SK-N-SH (cell line): ENCODE measurements at regions not wholly inside any gene's neighbourhood (a gene's known extent, or its start where the extent isn't known, plus 50 kb on each side); places are given as distances from the start of the nearest gene placed in this dataset.

Experiments
- CTCF ChIA-PET: fragments of 300-600, 350-600 bp; formaldehyde crosslinking; extraction: SDS; loops from one replicate; lab custom pipeline; 2021; lab: Yijun Ruan, JAX
- POLR2A ChIA-PET: fragments of 350-600 bp; sonication (Branson Sonifier 250); formaldehyde crosslinking; extraction: SDS; loops from one replicate; lab custom pipeline; 2020; ENCODE audit warnings: antibody characterized with exemption, inconsistent platforms; lab: Yijun Ruan, JAX
- DNase-seq: peaks from one replicate; pipeline ENCODE4 v3.0.0; 2012
- H2AFZ ChIP-seq: fragments of 200-600 bp; sonication (generic); 2 replicates; pipeline ENCODE4 v1.8.1; 2016; ENCODE audit warnings: antibody characterized with exemption, mild to moderate bottlenecking, low read depth
- H3F3A ChIP-seq: fragments of 200-600 bp; sonication (generic); replicated peaks from 2 replicates; pipeline ENCODE3; 2016; ENCODE audit warnings: antibody characterized with exemption, mild to moderate bottlenecking; ENCODE audit not compliant: insufficient read depth
- H3K27ac ChIP-seq, 2 experiments: fragments of 200-500 bp in 1 of 2; fragments of 200-600 bp in 1 of 2; sonication (Bioruptor generic) in 1 of 2; sonication (generic), shearing (Covaris generic) in 1 of 2; 2 replicates each; pipeline versions ENCODE4 v1.5.1 to v1.6.1; 2014 to 2016; ENCODE audit warnings: low read depth in 2 of 2, inconsistent platforms in 1 of 2, low read length in 1 of 2, mild to moderate bottlenecking in 1 of 2, mixed read lengths in 1 of 2
- H3K27me3 ChIP-seq: fragments of 200-600 bp; sonication (generic), shearing (Covaris generic); 2 replicates; pipeline ENCODE4 v1.6.1; 2016; ENCODE audit warnings: mixed run types; ENCODE audit not compliant: insufficient read depth
- H3K36me3 ChIP-seq, 2 experiments: fragments of 200-500 bp in 1 of 2; fragments of 200-600 bp in 1 of 2; sonication (Bioruptor generic) in 1 of 2; sonication (generic) in 1 of 2; replicated peaks in 1 of 2; 2 replicates each; pipeline versions ENCODE3 to v1.5.1; 2014 to 2016; ENCODE audit warnings: low read length in 1 of 2, mild to moderate bottlenecking in 1 of 2; ENCODE audit not compliant: insufficient read depth in 2 of 2, control insufficient read depth in 1 of 2
- H3K4me1 ChIP-seq, 2 experiments: fragments of 200-500 bp in 1 of 2; fragments of 200-600 bp in 1 of 2; sonication (Bioruptor generic) in 1 of 2; sonication (generic), shearing (Covaris generic) in 1 of 2; 2 replicates each; pipeline versions ENCODE4 v1.5.1 to v1.6.1; 2014 to 2016; ENCODE audit warnings: low read depth in 1 of 2, low read length in 1 of 2, mixed run types in 1 of 2; ENCODE audit not compliant: insufficient read depth in 2 of 2, control insufficient read depth in 1 of 2
- H3K4me2 ChIP-seq: fragments of 200-600 bp; sonication (generic), shearing (Covaris generic); 2 replicates; pipeline ENCODE4 v1.6.1; 2017; ENCODE audit warnings: mixed run types
- H3K4me3 ChIP-seq, 2 experiments: fragments of 200-500 bp in 1 of 2; fragments of 200-600 bp in 1 of 2; sonication (Bioruptor generic) in 1 of 2; sonication (generic), shearing (Covaris generic) in 1 of 2; 2 replicates each; pipeline versions ENCODE4 v1.5.1 to v1.8.1; 2014 to 2016; ENCODE audit warnings: low read depth in 2 of 2, inconsistent platforms in 1 of 2, low read length in 1 of 2, mild to moderate bottlenecking in 1 of 2, mixed read lengths in 1 of 2, moderate library complexity in 1 of 2
- H3K79me2 ChIP-seq: fragments of 200-600 bp; sonication (generic); 2 replicates; pipeline ENCODE4 v1.8.1; 2017; ENCODE audit warnings: mild to moderate bottlenecking; ENCODE audit not compliant: insufficient read depth
- H3K9ac ChIP-seq: fragments of 200-600 bp; sonication (generic); 2 replicates; pipeline ENCODE4 v1.6.1; 2017; ENCODE audit warnings: mixed run types
- H3K9me2 ChIP-seq: fragments of 200-600 bp; sonication (generic); 2 replicates; pipeline ENCODE4 v1.6.1; 2017; ENCODE audit warnings: mixed run types
- H3K9me3 ChIP-seq: fragments of 200-600 bp; sonication (generic); 2 replicates; pipeline ENCODE4 v1.6.1; 2017; ENCODE audit warnings: mixed run types, mild to moderate bottlenecking, moderate library complexity
- H4K20me1 ChIP-seq: fragments of 200-600 bp; sonication (generic); 2 replicates; pipeline ENCODE4 v1.6.1; 2017; ENCODE audit warnings: mild to moderate bottlenecking, mixed run types; ENCODE audit not compliant: insufficient read depth
- CHD2 ChIP-seq: fragments of 150-350 bp; IDR thresholded peaks from 2 replicates; pipeline ENCODE4 v1.6.1; 2018; ENCODE audit warnings: low read length; ENCODE audit not compliant: partially characterized antibody
- FOXM1 ChIP-seq: IDR thresholded peaks from 2 replicates; pipeline ENCODE4 v1.4.0; 2012; ENCODE audit warnings: low read depth, mild to moderate bottlenecking
- GATA2 ChIP-seq: sonication (generic); formaldehyde crosslinking; IDR thresholded peaks from 2 replicates; pipeline ENCODE4 v1.5.0; 2020; ENCODE audit warnings: mild to moderate bottlenecking, missing genetic modification reagents
- NRF1 ChIP-seq: IDR thresholded peaks from 2 replicates; pipeline ENCODE4 v1.6.1; 2012; ENCODE audit warnings: low read depth, mild to moderate bottlenecking, low read length
- POLR2AphosphoS5 ChIP-seq: IDR thresholded peaks from 2 replicates; pipeline ENCODE4 v1.6.1; 2012; ENCODE audit warnings: low read depth, low read length
- SIN3A ChIP-seq: IDR thresholded peaks from 2 replicates; pipeline ENCODE4 v1.6.1; 2012; ENCODE audit warnings: low read depth, mild to moderate bottlenecking, low read length, moderate library complexity, borderline replicate concordance
- SMC3 ChIP-seq: IDR thresholded peaks from 2 replicates; pipeline ENCODE4 v1.6.1; 2012; ENCODE audit warnings: low read depth, low read length, improper control_type of control experiment
- TCF12 ChIP-seq: IDR thresholded peaks from 2 replicates; pipeline ENCODE4 v1.4.0; 2012
- YY1 ChIP-seq: IDR thresholded peaks from 2 replicates; pipeline ENCODE4 v1.4.0; 2012; ENCODE audit warnings: low read depth, mild to moderate bottlenecking
- WGBS: methylation state at CpG from one replicate; pipeline ENCODE4 v1.1.6; 2017; ENCODE audit warnings: low lambda C conversion rate; 5-methylcytosine and 5-hydroxymethylcytosine counted together
- TF ChIP-seq, protein P1 (sequence below): IDR thresholded peaks from 2 replicates; pipeline ENCODE4 v1.4.0; 2012; ENCODE audit warnings: low read depth, borderline replicate concordance
- TF ChIP-seq, protein P2 (sequence below): IDR thresholded peaks from 2 replicates; pipeline ENCODE4 v1.6.1; 2012; ENCODE audit warnings: mild to moderate bottlenecking, low read depth, low read length, moderate library complexity
- TF ChIP-seq, protein P3 (sequence below): IDR thresholded peaks from 2 replicates; pipeline ENCODE4 v1.4.0; 2012; ENCODE audit warnings: low read depth, borderline replicate concordance
- TF ChIP-seq, protein P4 (sequence below): fragments of 200-600 bp; sonication (generic); IDR thresholded peaks from 2 replicates; pipeline ENCODE4 v1.6.1; 2017; ENCODE audit warnings: antibody characterized with exemption, mild to moderate bottlenecking, moderate library complexity
- TF ChIP-seq, protein P5 (sequence below): IDR thresholded peaks from 2 replicates; pipeline ENCODE4; 2012
- TF ChIP-seq, protein P6 (sequence below): fragments of 150-350 bp; IDR thresholded peaks from 2 replicates; pipeline ENCODE4 v1.6.1; 2016; ENCODE audit warnings: mild to moderate bottlenecking, low read depth, low read length

DNA sequence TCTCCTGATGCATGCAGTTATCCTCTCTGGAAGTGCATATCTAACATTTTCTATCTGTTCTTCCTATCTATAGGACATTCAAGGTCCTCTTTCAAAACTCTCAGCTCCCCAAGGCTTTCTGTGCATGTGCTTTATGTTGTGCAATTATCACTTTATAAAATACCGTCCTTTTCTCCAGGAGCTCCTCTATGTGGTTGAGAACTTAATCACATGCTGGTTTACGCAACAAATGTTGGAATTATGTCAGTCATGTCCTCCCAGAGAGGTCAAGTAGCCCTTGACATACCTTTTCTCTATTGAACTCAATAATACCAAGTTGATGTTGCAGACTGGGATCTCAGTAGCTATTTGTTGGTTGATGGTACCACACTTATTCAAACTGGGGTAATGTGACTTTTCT lies 388.4 kb downstream of the BTBD3 start:
- ChIA-PET CTCF (no interaction called here), POLR2A (no interaction called here)
- no peaks in the 10 kb centered on the region for H3K4me1 ChIP-seq
- no peak for DNase-seq
- no peaks in the 10 kb centered on the region for H3K9me2 ChIP-seq
- no peak overlapping the region for H3K4me3 ChIP-seq
- no peak overlapping the region for H3K9ac ChIP-seq
- no peak overlapping the region for H3K27ac ChIP-seq
- no peak overlapping the region for H3K4me2 ChIP-seq
- H3K36me3 ChIP-seq: no peaks in the 10 kb centered on the region
- H2AFZ ChIP-seq: no peak overlapping the region
- TF ChIP-seq POLR2AphosphoS5 (no peak), FOXM1 (no peak)
- TF ChIP-seq, protein P1, sequence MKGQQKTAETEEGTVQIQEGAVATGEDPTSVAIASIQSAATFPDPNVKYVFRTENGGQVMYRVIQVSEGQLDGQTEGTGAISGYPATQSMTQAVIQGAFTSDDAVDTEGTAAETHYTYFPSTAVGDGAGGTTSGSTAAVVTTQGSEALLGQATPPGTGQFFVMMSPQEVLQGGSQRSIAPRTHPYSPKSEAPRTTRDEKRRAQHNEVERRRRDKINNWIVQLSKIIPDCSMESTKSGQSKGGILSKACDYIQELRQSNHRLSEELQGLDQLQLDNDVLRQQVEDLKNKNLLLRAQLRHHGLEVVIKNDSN: no peak
- TF ChIP-seq, protein P2, sequence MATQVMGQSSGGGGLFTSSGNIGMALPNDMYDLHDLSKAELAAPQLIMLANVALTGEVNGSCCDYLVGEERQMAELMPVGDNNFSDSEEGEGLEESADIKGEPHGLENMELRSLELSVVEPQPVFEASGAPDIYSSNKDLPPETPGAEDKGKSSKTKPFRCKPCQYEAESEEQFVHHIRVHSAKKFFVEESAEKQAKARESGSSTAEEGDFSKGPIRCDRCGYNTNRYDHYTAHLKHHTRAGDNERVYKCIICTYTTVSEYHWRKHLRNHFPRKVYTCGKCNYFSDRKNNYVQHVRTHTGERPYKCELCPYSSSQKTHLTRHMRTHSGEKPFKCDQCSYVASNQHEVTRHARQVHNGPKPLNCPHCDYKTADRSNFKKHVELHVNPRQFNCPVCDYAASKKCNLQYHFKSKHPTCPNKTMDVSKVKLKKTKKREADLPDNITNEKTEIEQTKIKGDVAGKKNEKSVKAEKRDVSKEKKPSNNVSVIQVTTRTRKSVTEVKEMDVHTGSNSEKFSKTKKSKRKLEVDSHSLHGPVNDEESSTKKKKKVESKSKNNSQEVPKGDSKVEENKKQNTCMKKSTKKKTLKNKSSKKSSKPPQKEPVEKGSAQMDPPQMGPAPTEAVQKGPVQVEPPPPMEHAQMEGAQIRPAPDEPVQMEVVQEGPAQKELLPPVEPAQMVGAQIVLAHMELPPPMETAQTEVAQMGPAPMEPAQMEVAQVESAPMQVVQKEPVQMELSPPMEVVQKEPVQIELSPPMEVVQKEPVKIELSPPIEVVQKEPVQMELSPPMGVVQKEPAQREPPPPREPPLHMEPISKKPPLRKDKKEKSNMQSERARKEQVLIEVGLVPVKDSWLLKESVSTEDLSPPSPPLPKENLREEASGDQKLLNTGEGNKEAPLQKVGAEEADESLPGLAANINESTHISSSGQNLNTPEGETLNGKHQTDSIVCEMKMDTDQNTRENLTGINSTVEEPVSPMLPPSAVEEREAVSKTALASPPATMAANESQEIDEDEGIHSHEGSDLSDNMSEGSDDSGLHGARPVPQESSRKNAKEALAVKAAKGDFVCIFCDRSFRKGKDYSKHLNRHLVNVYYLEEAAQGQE: no peak
- H3F3A ChIP-seq: no peaks in the 10 kb centered on the region
- WGBS: 7% methylated on average over 2 of the region's 2 CpGs
- no peaks in the 10 kb centered on the region for H3K9me3 ChIP-seq
- no peaks in the 10 kb centered on the region for H4K20me1 ChIP-seq
- H3K27me3 ChIP-seq: no peaks in the 10 kb centered on the region
- no peaks in the 10 kb centered on the region for H3K79me2 ChIP-seq

DNA sequence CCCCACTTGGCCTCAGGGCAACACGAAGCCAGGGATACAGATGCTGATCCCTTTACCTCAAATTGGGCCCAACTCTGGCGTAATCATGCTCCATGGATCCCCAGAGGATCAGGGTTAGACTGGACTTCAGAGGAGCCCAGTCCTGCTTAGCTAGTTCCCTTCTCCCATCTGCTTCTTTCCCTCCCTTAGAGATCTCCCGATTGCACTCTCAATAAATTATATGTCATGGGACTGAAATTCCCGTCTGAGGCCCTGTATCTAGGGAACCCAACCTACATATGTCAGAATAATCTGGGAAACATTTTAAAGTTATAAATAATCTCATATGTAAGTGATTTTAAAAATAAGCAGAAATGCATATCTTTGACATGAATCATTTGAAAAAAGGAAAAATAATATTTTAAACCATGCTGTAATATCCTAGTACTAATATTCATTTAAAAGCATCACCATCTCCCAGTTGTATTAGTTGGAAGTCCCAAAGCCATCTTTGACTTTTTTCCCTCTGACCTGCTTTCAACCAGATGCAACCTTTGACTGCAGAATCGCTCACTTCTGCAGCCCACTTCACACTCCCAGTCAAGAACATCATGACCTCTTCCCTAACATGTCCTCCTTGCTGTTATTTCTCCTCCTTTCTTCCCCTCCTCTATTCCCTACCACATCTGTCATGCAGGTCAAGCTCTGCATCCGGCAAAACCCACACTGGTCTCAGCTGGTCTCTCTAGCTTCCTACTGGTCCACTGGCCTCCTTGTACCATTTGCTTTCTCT lies 393.6 kb downstream of the BTBD3 start:
- Histone ChIP-seq H3K9ac (no peak overlapping the region), H3K9me2 (no peaks in the 10 kb centered on the region), H4K20me1 (no peaks in the 10 kb centered on the region), H3K9me3 (no peaks in the 10 kb centered on the region), H3K27ac (no peak overlapping the region), H3K4me1 (no peaks in the 10 kb centered on the region), H3K79me2 (no peaks in the 10 kb centered on the region), H3F3A (no peaks in the 10 kb centered on the region), H3K4me2 (no peak overlapping the region), H3K4me3 (no peak overlapping the region), H2AFZ (no peak overlapping the region), H3K27me3 (no peaks in the 10 kb centered on the region), H3K36me3 (no peaks in the 10 kb centered on the region)
- ChIA-PET CTCF (no interaction called here), POLR2A (no interaction called here)
- TF ChIP-seq NRF1 (no peak), TCF12 (no peak), CHD2 (no peak), FOXM1 (no peak), SMC3 (no peak), SIN3A (no peak), YY1 (no peak), GATA2 (CRISPR knock-in tag) (no peak)
- TF ChIP-seq, protein P3, sequence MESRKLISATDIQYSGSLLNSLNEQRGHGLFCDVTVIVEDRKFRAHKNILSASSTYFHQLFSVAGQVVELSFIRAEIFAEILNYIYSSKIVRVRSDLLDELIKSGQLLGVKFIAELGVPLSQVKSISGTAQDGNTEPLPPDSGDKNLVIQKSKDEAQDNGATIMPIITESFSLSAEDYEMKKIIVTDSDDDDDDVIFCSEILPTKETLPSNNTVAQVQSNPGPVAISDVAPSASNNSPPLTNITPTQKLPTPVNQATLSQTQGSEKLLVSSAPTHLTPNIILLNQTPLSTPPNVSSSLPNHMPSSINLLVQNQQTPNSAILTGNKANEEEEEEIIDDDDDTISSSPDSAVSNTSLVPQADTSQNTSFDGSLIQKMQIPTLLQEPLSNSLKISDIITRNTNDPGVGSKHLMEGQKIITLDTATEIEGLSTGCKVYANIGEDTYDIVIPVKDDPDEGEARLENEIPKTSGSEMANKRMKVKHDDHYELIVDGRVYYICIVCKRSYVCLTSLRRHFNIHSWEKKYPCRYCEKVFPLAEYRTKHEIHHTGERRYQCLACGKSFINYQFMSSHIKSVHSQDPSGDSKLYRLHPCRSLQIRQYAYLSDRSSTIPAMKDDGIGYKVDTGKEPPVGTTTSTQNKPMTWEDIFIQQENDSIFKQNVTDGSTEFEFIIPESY: no peak
- TF ChIP-seq, protein P4, sequence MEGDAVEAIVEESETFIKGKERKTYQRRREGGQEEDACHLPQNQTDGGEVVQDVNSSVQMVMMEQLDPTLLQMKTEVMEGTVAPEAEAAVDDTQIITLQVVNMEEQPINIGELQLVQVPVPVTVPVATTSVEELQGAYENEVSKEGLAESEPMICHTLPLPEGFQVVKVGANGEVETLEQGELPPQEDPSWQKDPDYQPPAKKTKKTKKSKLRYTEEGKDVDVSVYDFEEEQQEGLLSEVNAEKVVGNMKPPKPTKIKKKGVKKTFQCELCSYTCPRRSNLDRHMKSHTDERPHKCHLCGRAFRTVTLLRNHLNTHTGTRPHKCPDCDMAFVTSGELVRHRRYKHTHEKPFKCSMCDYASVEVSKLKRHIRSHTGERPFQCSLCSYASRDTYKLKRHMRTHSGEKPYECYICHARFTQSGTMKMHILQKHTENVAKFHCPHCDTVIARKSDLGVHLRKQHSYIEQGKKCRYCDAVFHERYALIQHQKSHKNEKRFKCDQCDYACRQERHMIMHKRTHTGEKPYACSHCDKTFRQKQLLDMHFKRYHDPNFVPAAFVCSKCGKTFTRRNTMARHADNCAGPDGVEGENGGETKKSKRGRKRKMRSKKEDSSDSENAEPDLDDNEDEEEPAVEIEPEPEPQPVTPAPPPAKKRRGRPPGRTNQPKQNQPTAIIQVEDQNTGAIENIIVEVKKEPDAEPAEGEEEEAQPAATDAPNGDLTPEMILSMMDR: no peak
- TF ChIP-seq, protein P5, sequence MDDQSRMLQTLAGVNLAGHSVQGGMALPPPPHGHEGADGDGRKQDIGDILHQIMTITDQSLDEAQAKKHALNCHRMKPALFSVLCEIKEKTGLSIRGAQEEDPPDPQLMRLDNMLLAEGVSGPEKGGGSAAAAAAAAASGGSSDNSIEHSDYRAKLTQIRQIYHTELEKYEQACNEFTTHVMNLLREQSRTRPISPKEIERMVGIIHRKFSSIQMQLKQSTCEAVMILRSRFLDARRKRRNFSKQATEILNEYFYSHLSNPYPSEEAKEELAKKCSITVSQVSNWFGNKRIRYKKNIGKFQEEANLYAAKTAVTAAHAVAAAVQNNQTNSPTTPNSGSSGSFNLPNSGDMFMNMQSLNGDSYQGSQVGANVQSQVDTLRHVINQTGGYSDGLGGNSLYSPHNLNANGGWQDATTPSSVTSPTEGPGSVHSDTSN: no peak
- TF ChIP-seq, protein P6, sequence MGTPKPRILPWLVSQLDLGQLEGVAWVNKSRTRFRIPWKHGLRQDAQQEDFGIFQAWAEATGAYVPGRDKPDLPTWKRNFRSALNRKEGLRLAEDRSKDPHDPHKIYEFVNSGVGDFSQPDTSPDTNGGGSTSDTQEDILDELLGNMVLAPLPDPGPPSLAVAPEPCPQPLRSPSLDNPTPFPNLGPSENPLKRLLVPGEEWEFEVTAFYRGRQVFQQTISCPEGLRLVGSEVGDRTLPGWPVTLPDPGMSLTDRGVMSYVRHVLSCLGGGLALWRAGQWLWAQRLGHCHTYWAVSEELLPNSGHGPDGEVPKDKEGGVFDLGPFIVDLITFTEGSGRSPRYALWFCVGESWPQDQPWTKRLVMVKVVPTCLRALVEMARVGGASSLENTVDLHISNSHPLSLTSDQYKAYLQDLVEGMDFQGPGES: no peak
- DNase-seq: no peak
- 25% methylated on average over 6 of the region's 6 CpGs for WGBS
